Prostate gland (tissue), 2 donors: ENCODE measurements at regions not wholly inside any gene's neighbourhood (a gene's known extent, or its start where the extent isn't known, plus 50 kb on each side); places are given as distances from the start of the nearest gene placed in this dataset.

Experiments used
- DNase-seq: peaks from one replicate; pipeline ENCODE4 v3.0.0-alpha.2; 2019; ENCODE audit warnings: low spot score
- H3K27ac ChIP-seq, 2 donors: fragments of 200-600 bp; sonication (generic); 2 replicates each; pipeline ENCODE4 v1.5.1; 2017 to 2019
- H3K27me3 ChIP-seq: fragments of 200-600 bp; sonication (generic); replicated peaks from 2 replicates; pipeline ENCODE4 v1.5.1; 2019; ENCODE audit not compliant: insufficient read depth
- H3K36me3 ChIP-seq, 2 donors: fragments of 200-600 bp; sonication (generic); 1 replicate in 1 of 2; 2 replicates in 1 of 2; pipeline versions ENCODE4 v1.5.1 to v1.8.1; 2017 to 2019
- H3K4me1 ChIP-seq: fragments of 200-600 bp; sonication (generic); replicated peaks from 2 replicates; pipeline ENCODE4 v1.5.1; 2019
- H3K4me3 ChIP-seq, 2 donors: fragments of 200-600 bp; sonication (generic); 2 replicates each; pipeline ENCODE4 v1.5.1; 2017 to 2019
- H3K9me3 ChIP-seq: fragments of 200-600 bp; sonication (generic); 2 replicates; pipeline ENCODE4 v1.5.1; 2017
- POLR2A ChIP-seq: fragments of 450-650 bp; IDR thresholded peaks from one replicate; pipeline ENCODE4 v1.6.1; 2016; ENCODE audit warnings: antibody characterized with exemption, mild to moderate bottlenecking
- POLR2AphosphoS5 ChIP-seq: sonication (generic); formaldehyde crosslinking; IDR thresholded peaks from one replicate; pipeline ENCODE4 v1.6.1; 2017; ENCODE audit warnings: antibody characterized with exemption
- WGBS: methylation state at CpG from one replicate; pipeline ENCODE4 v1.1.5; 2018; 5-methylcytosine and 5-hydroxymethylcytosine counted together
- intact Hi-C: fragments of 100-400 bp; cut with DNase I; formaldehyde crosslinking; loops from one replicate; pipeline ENCODE4 v1.14.2; 2022
- TF ChIP-seq, protein P1 (sequence below), 4 experiments: fragments of 200-600 bp in 2 of 4; fragments of 450-650 bp in 2 of 4; sonication (generic) in 2 of 4; IDR thresholded peaks; 1 replicate in 3 of 4; 2 replicates in 1 of 4; pipeline ENCODE4 v1.5.1; 2016 to 2019; ENCODE audit warnings: antibody characterized with exemption in 4 of 4, mild to moderate bottlenecking in 2 of 4, moderate library complexity in 2 of 4

DNA sequence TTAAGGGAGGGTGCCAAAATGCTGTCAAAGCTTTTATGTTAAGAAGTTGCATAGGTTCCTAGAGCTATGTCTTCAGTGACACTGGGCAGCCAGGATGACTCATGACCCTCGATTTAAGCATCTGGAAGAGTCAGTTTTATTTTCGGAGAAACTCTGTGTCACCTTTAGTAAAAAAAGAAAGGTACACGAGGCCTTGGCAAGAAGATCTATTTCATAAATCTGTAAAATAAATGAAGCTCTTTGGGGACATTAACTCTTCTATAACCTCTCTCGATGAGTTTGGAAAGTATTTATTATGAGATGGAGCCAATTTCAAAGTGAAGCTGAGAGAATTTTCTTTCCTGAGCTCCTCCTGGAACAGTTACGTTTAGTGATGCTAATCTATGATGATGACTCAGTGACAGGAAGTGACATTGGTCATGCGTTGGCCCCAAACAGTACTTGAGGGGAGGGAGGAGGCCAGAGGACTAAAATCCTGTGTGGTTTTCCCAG is 156.5 kb downstream of the HLX start:
- TF ChIP-seq, protein P1, sequence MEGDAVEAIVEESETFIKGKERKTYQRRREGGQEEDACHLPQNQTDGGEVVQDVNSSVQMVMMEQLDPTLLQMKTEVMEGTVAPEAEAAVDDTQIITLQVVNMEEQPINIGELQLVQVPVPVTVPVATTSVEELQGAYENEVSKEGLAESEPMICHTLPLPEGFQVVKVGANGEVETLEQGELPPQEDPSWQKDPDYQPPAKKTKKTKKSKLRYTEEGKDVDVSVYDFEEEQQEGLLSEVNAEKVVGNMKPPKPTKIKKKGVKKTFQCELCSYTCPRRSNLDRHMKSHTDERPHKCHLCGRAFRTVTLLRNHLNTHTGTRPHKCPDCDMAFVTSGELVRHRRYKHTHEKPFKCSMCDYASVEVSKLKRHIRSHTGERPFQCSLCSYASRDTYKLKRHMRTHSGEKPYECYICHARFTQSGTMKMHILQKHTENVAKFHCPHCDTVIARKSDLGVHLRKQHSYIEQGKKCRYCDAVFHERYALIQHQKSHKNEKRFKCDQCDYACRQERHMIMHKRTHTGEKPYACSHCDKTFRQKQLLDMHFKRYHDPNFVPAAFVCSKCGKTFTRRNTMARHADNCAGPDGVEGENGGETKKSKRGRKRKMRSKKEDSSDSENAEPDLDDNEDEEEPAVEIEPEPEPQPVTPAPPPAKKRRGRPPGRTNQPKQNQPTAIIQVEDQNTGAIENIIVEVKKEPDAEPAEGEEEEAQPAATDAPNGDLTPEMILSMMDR (IDR thresholded peaks at IDR 0.05) = no peak
- no peak for TF ChIP-seq POLR2A
- TF ChIP-seq POLR2AphosphoS5 = no peak
- H3K4me3 ChIP-seq = no peak overlapping the region
- H3K27ac ChIP-seq = no peak overlapping the region
- no peaks in the 10 kb centered on the region for H3K9me3 ChIP-seq
- intact Hi-C loops = no loop called here
- H3K27me3 ChIP-seq = no peaks in the 10 kb centered on the region
- no peaks in the 10 kb centered on the region for H3K4me1 ChIP-seq
- WGBS = 23% methylated on average over 6 of the region's 6 CpGs
- DNase-seq = no peak
- no peaks in the 10 kb centered on the region for H3K36me3 ChIP-seq

DNA sequence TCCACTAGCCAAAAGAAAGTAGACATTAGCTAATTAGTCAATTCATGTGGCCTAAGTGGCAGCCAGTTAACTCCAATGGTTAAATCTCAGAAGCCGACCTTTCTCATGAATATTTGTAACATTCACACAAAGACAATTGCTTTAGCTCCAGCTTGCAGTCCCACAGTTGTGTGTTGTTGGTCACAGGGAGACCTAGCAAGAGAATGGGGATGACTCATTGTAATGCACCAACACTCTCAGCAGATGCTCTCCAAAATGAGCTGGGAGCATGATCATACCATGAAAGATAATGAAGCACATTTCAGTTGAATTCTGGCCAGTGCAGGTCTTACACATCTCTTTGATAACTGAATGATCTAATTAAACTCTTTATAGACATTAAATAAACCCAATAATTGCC is 160.4 kb downstream of the HLX start:
- intact Hi-C loops = no loop called here
- H3K4me3 ChIP-seq = no peak overlapping the region
- 91% methylated on average over 1 of the region's 1 CpG for WGBS
- H3K9me3 ChIP-seq = no peaks in the 10 kb centered on the region
- no peak overlapping the region for H3K27ac ChIP-seq
- no peak for DNase-seq
- no peaks in the 10 kb centered on the region for H3K27me3 ChIP-seq
- no peaks in the 10 kb centered on the region for H3K36me3 ChIP-seq
- no peaks in the 10 kb centered on the region for H3K4me1 ChIP-seq
- TF ChIP-seq, protein P1 (IDR thresholded peaks at IDR 0.05) = no peak
- TF ChIP-seq POLR2A (no peak), POLR2AphosphoS5 (no peak)

DNA sequence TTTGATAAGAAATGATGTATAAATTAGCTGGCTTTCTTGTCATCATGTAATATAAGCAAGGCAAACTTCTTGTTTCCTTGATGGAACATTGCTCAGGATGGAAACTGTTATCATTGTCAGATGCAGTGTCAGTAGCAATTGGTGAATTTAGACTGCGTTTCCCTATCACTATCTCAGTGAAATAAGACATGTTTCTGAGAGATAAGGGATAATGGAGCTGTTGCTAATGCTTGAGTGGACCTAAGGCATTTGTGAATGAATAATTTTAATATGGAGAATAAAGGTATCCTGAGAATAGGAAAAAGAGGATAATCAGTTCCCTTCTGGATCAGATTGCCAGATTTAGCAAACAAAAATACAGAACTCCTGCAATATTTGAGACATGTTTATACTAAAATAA is 160.9 kb downstream of the HLX start:
- Histone ChIP-seq H3K4me1 (no peaks in the 10 kb centered on the region), H3K4me3 (no peak overlapping the region), H3K27ac (no peak overlapping the region), H3K9me3 (no peaks in the 10 kb centered on the region), H3K27me3 (no peaks in the 10 kb centered on the region), H3K36me3 (no peaks in the 10 kb centered on the region)
- TF ChIP-seq POLR2A (no peak), POLR2AphosphoS5 (no peak)
- no peak for DNase-seq
- WGBS = 86% methylated on average over 1 of the region's 1 CpG
- intact Hi-C loops = no loop called here

DNA sequence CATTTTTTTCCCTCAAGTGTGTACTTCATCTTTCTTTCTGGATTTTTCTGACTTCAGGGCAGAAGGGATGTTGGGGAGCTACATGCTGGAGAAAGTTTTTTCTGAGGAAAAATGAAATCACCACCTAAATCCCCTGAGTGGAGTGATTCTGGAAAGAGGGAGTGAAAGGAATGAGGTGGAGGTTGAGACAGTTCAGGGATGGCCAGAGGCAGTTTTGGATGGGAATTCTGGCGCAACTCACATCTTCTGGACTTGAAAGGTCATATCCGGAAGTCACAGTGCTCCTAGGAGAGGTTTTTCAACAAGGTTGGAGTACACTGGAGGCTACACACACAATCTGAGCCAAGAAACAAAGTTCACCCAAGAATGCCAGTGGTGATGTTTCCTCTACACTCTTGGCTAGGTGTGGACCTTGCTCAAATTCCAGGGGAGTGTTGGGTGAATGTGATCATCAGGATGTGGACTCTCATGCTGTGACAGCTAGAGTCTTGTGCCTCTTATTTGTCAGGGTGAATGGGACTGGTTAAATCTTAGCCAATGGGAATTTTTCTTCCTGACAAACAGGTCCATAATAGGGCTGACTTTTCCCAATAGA is 161.5 kb downstream of the HLX start:
- 84% methylated on average over 2 of the region's 2 CpGs for WGBS
- H3K4me1 ChIP-seq = no peaks in the 10 kb centered on the region
- H3K4me3 ChIP-seq = no peak overlapping the region
- no peak overlapping the region for H3K27ac ChIP-seq
- H3K36me3 ChIP-seq = no peaks in the 10 kb centered on the region
- TF ChIP-seq, protein P1 (IDR thresholded peaks at IDR 0.05) = no peak
- TF ChIP-seq POLR2AphosphoS5 (no peak), POLR2A (no peak)
- intact Hi-C loops = no loop called here
- DNase-seq = no peak
- H3K9me3 ChIP-seq = no peaks in the 10 kb centered on the region
- H3K27me3 ChIP-seq = no peaks in the 10 kb centered on the region

DNA sequence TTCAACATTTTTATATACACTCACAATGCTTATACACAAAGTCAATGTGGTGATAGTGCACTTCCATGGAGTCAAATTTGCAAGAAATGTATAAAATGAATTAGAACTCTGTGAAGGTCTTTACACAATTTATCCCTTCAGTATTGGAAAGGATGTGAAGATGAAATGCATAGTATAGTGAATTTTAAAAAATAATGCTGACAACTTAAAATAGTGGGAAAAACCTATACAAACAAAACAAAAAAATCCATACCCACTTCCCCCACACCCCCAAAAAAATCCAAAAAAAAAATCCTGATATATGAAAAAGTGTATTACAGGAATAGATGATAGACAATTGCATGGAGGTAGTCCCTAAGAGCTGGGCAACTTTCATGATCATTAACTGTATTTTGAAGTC is 165.3 kb downstream of the HLX start:
- H3K27me3 ChIP-seq = no peaks in the 10 kb centered on the region
- TF ChIP-seq POLR2AphosphoS5 (no peak), POLR2A (no peak)
- TF ChIP-seq, protein P1 (IDR thresholded peaks at IDR 0.05) = no peak
- no peak for DNase-seq
- H3K4me1 ChIP-seq = no peaks in the 10 kb centered on the region
- no peaks in the 10 kb centered on the region for H3K9me3 ChIP-seq
- H3K4me3 ChIP-seq = no peak overlapping the region
- no peaks in the 10 kb centered on the region for H3K36me3 ChIP-seq
- intact Hi-C loops = no loop called here
- H3K27ac ChIP-seq = no peak overlapping the region
